ENCODE measurements at regions not wholly inside any gene's neighbourhood (a gene's known extent, or its start where the extent isn't known, plus 50 kb on each side); places are given as distances from the start of the nearest gene placed in this dataset.

- TF ChIP-seq FOXM1 (IDR thresholded peaks at IDR 0.05; ENCODE audit: borderline replicate concordance, low read depth) (no peak), USF1 (IDR thresholded peaks at IDR 0.05) (no peak), EP300 (IDR thresholded peaks at IDR 0.05; ENCODE audit: borderline replicate concordance) (no peak), CEBPB (IDR thresholded peaks at IDR 0.05) (no peak), YY1 (IDR thresholded peaks at IDR 0.05; ENCODE audit: low read depth) (no peak), MAX (IDR thresholded peaks at IDR 0.05) (no peak), RAD21 (IDR thresholded peaks at IDR 0.05; ENCODE audit: low read depth) (no peak), TAF1 (IDR thresholded peaks at IDR 0.05; ENCODE audit: low read depth) (no peak), EGR1 (IDR thresholded peaks at IDR 0.05) (no peak), TEAD4 (IDR thresholded peaks at IDR 0.05) (no peak), ZBTB7A (IDR thresholded peaks at IDR 0.05; ENCODE audit: low read depth) (no peak)
- TF ChIP-seq, protein P1, sequence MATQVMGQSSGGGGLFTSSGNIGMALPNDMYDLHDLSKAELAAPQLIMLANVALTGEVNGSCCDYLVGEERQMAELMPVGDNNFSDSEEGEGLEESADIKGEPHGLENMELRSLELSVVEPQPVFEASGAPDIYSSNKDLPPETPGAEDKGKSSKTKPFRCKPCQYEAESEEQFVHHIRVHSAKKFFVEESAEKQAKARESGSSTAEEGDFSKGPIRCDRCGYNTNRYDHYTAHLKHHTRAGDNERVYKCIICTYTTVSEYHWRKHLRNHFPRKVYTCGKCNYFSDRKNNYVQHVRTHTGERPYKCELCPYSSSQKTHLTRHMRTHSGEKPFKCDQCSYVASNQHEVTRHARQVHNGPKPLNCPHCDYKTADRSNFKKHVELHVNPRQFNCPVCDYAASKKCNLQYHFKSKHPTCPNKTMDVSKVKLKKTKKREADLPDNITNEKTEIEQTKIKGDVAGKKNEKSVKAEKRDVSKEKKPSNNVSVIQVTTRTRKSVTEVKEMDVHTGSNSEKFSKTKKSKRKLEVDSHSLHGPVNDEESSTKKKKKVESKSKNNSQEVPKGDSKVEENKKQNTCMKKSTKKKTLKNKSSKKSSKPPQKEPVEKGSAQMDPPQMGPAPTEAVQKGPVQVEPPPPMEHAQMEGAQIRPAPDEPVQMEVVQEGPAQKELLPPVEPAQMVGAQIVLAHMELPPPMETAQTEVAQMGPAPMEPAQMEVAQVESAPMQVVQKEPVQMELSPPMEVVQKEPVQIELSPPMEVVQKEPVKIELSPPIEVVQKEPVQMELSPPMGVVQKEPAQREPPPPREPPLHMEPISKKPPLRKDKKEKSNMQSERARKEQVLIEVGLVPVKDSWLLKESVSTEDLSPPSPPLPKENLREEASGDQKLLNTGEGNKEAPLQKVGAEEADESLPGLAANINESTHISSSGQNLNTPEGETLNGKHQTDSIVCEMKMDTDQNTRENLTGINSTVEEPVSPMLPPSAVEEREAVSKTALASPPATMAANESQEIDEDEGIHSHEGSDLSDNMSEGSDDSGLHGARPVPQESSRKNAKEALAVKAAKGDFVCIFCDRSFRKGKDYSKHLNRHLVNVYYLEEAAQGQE (IDR thresholded peaks at IDR 0.05; ENCODE audit: low read depth) = no peak
Observed at GRCh38 chr6:15854378-15854777, 191.6 kb upstream of the DTNBP1 start.
